ENCODE measurements at regions not wholly inside any gene's neighbourhood (a gene's known extent, or its start where the extent isn't known, plus 50 kb on each side); places are given as distances from the start of the nearest gene placed in this dataset.

- TF ChIP-seq CTCF (IDR thresholded peaks at IDR 0.05) (no peak), POLR2A (IDR thresholded peaks at IDR 0.05) (no peak)
Observed at GRCh38 chr6:27700337-27700736, 211.9 kb downstream of the OR2B2 start.

Measured in uterus (tissue), 2 donors.